GM12891 (cell line): ENCODE measurements at regions not wholly inside any gene's neighbourhood (a gene's known extent, or its start where the extent isn't known, plus 50 kb on each side); places are given as distances from the start of the nearest gene placed in this dataset.

Experiments
- PAX5 ChIP-seq: IDR thresholded peaks from 2 replicates; pipeline ENCODE4 v1.6.1; 2011; ENCODE audit warnings: low read length, moderate library complexity, mild to moderate bottlenecking; ENCODE audit not compliant: insufficient read depth, severe bottlenecking
- POLR2A ChIP-seq: IDR thresholded peaks from 2 replicates; pipeline ENCODE4 v1.6.1; 2011; ENCODE audit warnings: low read depth, low read length, control low read depth
- POLR2AphosphoS5 ChIP-seq: IDR thresholded peaks from 2 replicates; pipeline ENCODE4 v1.6.1; 2011; ENCODE audit warnings: low read depth, low read length, control low read depth

GRCh38 chr6:14567842-14568241 lies 450.3 kb downstream of the CD83 start:
- TF ChIP-seq POLR2AphosphoS5 (no peak), POLR2A (no peak), PAX5 (no peak)
